Stimulated activated CD4-positive, alpha-beta T cell treated with anti-CD3 and anti-CD28 coated beads, TNF-alpha, amount 100 ng/mL, for 48 hours (primary cell): ENCODE measurements at regions not wholly inside any gene's neighbourhood (a gene's known extent, or its start where the extent isn't known, plus 50 kb on each side); places are given as distances from the start of the nearest gene placed in this dataset.
"Not testable (repeated sequence)": the region's sequence is repeated elsewhere in the genome, so short reads cannot be mapped to it uniquely, and the experiment has no call there.

ENCODE experiments used
- DNase-seq, 3 donors: peaks; one replicate each; pipeline ENCODE4 v3.0.0-alpha.2; 2020; ENCODE audit warnings: low read depth in 3 of 3

DNA sequence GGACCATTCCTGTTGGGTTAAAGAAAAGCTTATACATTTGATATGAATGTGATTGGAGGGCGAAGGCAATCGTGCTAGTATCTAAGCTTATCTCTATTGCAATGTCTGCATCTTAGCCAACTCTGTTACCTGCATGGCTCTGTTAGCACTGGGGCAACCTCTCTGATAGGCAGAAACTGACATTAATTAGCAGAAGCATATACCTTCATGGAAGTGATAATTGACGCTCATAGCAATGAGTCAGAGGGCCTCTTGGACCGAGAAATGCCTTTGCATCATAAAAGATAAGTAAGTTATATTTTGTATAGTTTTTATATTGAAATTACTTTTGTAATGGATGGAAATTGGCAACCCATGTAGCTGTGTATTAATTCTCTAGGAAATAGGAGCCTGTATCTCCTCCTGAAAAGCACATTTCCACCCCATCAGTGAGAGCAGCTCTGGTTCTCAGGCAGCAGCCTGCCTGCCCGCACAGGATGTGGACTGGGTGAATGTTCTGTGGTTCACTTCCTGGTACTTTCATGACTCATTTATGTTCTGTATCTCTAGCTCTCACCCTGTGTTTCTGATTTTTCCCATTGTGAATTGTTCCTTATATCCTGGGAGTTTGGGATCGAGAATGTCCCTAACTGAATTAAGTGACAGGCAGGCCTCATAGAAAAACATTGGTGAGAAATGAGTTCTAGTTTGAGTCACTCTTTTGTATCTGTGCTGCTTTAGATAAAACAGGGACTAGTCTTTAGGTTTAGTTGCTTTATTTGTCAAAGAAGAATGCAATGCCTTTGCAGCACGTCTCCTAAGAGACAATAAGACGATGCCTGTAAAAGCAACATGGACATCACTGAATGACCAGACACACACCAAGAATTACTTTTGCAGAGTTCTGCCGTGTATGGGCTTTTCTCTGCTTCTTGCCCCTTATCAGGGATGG is 344.9 kb downstream of the DCDC2C start:
- no peak for DNase-seq

GRCh38 chr2:4049463-4049862 is 346.1 kb downstream of the DCDC2C start:
- no peak for DNase-seq

GRCh38 chr2:4053769-4054493 is 350.6 kb downstream of the DCDC2C start:
- no peak for DNase-seq

- no peak for DNase-seq
Measured at GRCh38 chr2:4066217-4066616, 362.8 kb downstream of the DCDC2C start.

- no peak for DNase-seq
Measured at GRCh38 chr2:4073026-4073569, 369.7 kb downstream of the DCDC2C start.

DNA sequence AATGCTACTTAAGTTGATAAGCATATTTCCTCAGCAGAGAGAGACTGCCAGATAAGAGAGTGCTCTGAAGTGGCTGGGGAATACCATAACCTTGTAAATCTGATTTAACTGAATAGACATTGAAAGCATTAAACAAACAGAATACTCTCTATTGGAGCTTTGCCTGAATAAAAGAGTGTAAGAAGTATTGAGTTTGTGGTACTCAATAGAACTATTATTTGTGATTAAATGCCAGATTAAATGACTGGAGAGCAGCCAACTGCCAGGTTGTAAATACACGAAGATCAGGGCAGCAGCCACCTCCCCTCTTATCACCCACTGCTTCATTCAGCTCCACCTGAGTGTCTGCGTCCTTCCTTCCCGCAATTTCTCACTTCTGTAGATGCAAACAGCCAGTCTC is 373.6 kb downstream of the DCDC2C start:
- no peak for DNase-seq

GRCh38 chr2:4085186-4085585 is 381.8 kb downstream of the DCDC2C start:
- no peak for DNase-seq

DNA sequence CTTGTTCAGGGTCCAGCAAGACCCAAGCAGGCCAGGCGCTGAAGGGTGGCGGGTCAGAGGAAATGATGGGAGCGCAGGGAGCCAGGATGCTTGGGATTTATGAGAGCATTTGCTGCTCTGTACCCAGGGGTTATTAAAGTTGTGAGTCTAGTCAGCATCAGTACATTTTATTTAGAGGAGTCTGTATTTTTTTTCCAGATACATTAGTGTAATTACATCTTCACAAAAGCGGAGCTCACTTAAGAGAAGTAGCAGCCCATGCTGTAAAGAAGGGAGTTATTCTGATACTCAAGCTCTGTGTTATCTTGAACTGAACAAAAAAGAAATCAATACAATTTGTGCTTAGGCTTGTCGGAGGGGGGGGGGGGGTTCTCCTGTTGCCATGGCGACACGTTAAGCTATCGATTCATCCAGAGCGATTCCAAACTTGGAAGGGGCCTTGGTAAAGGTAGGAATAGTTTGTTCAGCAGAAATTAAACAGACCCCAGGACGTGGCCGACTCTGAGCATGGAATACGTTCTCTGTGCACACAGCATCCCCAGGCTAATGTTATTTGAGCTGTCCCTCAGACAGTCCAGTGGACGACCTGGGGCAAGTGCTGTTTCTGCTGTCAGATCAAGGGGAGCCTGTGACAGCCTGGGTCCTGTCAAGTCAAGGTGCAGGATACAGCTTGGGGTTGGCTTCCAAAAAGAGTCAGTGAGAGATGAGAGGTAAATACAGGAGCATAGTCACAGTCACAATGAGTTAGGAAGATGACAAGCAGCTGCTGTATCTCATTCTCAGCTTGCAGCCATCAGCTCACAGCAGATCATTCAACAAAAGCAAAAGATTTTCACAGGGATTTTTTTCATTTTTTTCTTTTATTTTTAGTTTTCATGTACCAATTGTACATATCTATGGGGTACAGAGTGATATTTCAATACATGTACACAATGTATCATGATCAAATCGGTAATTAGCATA is 387.6 kb downstream of the DCDC2C start:
- DNase-seq, result no peak

DNA sequence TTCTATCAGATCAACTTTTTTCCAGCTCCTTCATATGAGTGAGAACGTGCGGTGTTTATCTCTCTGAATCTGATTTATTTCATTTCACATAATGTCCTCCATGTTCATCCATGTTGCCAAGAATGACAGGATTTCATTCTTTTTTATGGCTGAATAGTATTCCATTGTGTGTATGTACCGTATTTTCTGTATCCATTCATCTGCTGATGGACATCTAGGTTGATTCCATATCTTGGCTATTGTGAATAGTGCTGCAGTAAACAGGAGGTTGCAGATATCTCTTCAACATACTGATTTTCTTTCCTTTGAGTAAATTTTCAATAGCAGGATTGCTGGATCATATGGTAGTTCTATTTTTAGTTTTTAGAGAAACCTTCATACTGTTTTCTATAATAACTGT is 388.5 kb downstream of the DCDC2C start:
- no peak for DNase-seq

DNA sequence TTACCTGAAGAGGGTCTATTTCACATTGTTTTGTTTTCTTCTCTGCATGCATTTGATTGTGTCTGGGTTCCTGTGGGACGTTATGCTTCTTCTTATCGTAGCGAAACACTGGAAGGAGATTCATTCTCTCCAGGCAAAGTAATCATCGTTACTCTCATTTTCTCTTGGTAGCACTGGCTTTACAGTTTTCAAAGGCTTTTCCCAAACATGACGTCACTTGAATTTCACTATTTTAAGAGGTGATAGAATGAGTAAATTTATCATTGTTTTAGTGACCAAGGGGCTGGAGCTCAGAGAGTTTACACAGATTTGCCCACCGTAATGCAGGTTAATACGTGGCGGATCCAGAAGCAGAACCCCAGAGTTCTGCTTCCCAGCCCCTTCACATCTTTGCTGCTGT is 391.4 kb downstream of the DCDC2C start:
- no peak for DNase-seq

DNA sequence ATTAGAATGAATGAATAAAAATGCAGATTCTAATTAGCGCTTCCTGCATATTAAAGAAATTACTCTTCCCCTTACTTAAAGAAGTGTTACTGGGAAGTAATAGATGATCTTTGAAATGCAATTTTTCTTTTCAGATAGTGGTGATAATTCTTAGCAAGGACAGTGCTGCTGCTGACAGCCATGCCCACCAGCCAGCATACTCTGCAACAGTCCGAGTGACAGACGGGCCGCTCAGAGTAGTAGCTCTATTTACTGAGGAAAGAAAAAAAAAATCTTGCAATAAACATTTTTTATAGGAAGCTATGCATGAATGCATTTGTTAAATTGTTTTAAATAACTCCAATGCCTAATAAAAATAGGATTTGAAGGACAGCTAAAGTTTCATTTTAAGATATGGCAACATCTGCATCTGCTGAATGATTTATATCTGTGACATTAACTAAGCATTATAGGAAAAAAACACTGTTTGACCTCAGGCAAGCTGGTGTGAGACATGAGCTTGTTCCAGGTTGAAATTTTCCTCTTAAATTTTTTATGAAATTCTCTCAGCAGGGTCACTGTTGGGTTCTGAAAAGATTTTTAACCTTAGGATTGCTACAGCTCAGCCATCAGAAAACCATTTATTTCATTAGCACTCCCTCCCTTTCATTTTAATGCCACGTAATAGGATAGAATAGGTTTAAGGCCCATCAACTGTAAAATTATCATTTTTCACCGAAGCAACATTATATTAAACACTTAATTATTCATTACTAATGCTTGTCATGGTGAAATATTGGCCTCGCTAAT is 393.8 kb downstream of the DCDC2C start:
- no peak for DNase-seq

GRCh38 chr2:4098137-4098536 is 394.8 kb downstream of the DCDC2C start:
- DNase-seq, result no peak

- DNase-seq, result no peak
Measured at GRCh38 chr2:4101936-4102335, 398.6 kb downstream of the DCDC2C start.

DNA sequence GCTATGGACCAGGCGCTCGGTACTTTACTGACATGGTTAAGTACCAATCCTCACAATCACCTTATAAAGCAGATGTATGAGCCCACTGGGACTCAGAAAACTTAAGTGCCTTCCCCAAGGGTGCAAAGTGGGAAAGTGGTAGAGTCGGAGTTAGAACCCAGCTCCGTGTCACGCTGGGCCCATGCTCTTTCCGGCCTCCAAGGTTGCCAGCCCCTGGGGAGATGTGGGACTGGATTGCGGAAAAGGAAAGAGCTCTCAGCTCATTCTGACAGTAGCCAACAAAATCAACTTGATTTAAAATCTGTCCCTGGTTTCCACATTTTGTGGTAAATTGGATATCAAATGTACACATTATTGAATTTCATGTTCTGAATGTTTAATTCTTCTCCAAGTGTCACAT is 403.8 kb downstream of the DCDC2C start:
- no peak for DNase-seq

- no peak for DNase-seq
Measured at GRCh38 chr2:4110273-4110672, 406.9 kb downstream of the DCDC2C start.

DNA sequence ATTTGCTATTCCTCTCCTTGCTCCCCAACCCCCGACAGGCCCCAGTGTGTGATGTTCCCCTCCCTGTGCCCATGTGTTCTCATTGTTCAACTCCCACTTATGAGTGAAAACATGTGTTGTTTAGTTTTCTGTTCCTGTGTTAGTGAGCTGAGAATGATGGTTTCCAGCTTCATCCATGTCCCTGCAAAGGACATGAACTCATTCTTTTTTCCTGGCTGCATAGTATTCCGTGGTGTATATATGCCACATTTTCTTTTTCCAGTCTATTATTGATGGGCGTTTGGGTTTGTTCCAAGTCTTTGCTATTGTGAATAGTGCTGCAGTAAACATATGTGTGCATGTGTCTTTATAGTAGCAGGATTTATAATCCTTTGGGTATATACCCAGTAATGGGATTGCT is 412.1 kb downstream of the DCDC2C start:
- DNase-seq, result not testable (repeated sequence)

- DNase-seq, result no peak
Measured at GRCh38 chr2:4122726-4123125, 419.4 kb downstream of the DCDC2C start.

- DNase-seq, result no peak
Measured at GRCh38 chr2:4130651-4131050, 427.3 kb downstream of the DCDC2C start.

DNA sequence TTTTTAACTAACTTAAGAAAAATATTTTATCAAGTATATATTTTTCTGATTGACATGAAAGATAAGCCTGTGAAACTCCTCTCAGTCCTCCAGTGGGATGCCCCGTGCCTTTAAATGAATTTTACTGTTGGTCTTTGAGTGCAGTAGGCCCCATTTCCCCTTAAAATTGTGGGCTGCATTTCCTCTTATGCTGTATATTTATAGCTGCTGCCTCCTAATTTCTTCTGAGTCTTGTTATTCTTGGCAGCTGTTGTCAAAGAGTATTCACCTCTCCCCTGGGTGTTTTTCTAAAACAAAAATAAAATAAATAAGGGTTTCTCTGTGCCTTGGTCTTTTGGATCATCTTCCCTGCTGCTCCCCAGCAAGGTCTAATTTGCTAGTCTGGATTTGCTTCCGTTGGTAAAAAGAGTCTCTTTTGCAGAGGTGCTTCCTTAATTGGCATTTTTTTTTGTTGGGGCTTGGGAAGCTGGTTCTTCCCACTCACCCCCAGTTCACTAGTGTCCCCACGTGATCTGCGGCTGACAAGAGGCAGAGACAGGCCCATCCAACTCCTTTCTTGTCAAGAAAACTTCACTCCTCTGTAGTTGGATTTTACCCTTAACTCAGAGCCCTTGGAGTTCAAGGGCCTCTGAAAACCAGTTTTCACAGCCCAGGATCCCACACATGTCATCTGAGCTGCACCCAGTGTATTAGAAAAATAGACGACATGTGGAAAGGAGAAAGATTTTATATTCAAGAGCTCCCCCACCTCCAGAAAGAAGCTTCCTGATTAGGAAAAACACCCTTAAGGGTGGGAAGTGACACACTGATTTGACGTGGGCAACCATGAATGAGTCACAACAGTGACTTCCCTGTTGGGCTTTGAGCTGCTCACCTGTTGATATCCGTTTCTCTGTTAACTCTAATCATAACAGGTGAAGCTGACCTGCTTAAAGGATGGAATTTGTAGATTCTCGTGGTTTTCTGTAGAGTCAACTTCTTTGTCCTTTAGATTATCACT is 431.5 kb downstream of the DCDC2C start:
- DNase-seq, result no peak

DNA sequence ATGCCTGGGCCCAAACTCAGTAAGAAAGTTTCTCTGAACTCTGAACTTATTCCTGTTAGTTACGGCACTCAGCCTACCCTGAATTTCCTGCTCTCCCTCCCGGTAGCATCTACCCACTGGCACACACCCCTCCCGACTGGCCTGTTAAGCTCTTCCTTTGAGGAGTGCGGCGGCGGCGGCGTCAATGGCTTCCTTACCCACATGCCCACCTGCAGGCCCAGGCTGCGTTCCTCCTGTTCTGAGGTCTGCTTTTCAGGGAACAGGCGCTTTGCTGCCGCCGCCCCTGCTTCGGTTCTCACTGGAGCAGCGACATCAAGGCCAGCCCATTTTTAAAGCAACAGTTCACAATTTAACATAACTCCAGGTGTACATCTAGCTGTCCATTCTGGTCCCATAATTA is 432.4 kb downstream of the DCDC2C start:
- DNase-seq, result no peak
